ENCODE measurements at regions not wholly inside any gene's neighbourhood (a gene's known extent, or its start where the extent isn't known, plus 50 kb on each side); places are given as distances from the start of the nearest gene placed in this dataset.
"Not testable (repeated sequence)": the region's sequence is repeated elsewhere in the genome, so short reads cannot be mapped to it uniquely, and the experiment has no call there.

GRCh38 chr3:8317661-8318649, 183.7 kb upstream of the LMCD1 start:
- no peak for DNase-seq

DNA sequence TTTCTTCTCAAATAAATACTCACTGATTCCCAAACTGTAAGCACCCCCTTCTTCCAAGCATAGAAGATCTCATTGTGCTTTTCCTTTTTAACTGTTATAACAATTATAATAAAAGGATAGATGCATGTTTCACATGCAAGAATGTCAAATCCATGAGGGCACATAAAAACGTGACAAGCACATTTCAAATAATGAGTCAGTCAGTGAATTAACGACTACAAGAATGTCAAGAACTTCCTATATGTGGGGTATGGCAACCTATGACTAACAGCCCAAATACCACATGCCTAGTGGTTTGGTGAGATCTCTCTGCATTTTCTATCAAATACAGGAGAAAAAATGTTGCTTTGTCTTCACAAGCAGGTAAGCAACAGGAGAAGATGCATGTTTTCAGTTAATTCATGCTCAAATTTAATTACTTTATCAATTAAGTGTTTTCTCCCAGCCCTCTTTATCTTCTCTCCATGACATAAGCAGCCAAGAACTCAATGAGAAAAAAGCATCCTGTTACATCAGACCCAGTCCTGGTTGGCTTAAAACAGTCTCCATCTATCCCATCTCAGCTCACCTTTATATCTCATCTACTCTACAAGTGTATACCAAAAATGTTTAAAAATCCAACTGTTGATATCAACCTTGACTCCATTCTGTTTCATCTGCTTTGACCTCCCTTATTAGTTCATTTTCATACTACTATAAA, 181.5 kb upstream of the LMCD1 start:
- no peak for DNase-seq

GRCh38 chr3:8320711-8321458, 180.7 kb upstream of the LMCD1 start:
- DNase-seq = no peak

DNA sequence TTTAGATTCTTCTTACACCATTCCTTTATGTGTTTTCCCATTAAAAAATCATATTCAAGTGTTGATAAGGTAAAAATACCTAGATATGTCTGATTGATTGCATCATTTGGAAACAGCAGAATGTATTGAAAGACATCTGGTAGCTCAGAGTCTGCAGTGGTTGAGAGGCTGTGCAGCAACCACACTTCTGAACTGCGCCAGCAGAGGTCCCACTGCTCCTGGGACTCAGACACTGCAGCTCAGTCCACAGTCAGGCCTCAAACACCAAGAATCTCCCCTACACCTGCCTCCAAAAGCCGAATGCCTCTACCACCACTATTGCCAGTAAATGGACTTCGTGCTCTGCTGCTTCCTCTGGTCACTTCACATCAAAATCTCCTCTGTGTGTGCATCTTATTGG, 176.9 kb upstream of the LMCD1 start:
- DNase-seq = peak; percentile 34 to 54

DNA sequence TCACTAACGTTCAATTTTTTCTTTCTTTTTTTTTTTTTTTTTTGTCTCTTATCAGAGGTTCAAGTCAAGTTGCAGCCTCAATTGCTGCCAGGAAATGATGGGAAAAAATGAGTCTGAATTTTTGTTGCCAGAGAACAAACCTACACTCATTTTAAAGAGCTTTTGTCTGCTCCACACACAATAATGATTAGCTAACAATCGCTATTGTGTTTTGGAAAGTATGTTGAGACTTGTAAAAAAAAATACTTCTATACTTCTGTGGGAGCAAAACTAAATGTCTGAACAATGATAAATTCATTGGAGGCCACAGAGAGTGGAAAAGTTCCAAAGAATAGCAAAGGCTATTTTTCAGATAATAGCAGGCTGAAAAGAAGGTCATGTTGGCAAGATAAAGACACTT, 176.3 kb upstream of the LMCD1 start:
- no peak for DNase-seq

DNA sequence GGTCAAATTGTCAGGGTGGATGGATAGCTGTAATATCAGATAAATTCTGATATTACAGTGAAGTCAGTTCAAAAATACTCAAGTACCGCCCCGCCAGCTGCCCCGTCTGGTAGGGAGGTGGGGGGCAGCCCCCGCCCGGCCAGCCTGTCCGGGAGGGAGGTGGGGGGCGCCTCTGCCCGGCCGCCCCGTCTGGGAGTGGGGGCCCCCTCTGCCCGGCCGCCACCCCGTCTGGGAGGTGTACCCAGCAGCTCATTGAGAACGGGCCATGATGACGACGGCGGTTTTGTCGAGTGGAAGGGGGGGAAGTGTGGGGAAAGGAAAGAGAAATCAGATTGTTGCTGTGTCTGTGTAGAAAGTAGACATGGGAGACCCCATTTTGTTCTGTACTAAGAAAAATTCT, 175.8 kb upstream of the LMCD1 start:
- not testable (repeated sequence) for DNase-seq

DNA sequence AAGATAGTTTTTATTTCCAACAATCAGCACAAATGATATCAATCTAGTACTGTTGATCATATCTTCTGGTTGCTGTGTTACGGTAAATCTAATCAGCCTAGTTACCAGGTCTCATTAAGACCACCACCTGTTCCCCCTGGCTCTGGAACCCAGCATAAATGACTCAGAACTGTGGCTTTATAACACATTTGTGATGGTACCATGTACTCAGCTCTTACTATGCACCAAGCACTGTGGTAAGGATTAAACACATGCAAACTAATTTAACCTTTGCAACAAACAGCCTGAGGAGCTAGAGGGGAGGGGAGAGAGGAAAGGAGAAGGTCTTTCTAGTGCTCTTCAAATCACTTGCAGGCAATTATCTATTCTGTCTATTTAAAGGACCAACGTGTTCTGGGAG, 173.9 kb upstream of the LMCD1 start:
- DNase-seq = no peak

- DNase-seq = no peak
Observed at GRCh38 chr3:8328967-8329366, 172.7 kb upstream of the LMCD1 start.

- DNase-seq = no peak
Observed at GRCh38 chr3:8329598-8329997, 172.0 kb upstream of the LMCD1 start.

DNA sequence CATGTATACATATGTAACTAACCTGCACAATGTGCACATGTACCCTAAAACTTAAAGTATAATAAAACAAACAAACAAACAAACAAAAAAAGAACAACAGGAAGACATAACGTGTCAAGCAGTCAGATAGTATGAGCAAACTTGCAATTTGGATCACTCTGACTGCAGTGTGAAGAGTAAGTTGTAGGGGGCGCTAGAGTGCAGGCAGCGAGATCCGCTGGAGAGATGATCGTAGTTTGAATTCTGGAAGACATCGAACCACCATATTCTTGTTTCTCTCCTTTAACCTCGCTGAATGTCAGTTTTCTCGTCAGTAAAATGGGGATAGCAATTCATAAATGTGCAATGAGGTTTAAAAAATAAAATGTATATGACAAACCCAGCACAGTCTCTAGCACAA, 165.2 kb upstream of the LMCD1 start:
- DNase-seq = no peak

DNA sequence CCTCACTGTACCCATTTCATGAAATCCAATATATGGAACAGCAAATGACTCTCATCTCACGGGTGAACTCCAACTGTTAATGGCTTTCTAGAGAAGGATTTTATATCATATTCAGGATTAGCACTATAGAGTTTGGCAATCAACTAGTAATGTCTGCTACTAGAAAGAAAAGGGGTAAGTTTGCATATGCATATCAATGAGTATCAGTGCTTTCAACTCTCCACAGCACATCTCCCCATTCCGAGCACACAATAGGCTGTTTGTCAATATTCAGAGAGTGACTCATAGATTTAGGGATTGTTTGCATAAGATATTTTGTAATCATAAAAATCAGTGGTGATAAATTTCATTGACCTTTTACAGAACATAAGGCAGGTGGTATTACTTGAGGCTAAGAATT, 163.2 kb upstream of the LMCD1 start:
- DNase-seq = no peak

DNA sequence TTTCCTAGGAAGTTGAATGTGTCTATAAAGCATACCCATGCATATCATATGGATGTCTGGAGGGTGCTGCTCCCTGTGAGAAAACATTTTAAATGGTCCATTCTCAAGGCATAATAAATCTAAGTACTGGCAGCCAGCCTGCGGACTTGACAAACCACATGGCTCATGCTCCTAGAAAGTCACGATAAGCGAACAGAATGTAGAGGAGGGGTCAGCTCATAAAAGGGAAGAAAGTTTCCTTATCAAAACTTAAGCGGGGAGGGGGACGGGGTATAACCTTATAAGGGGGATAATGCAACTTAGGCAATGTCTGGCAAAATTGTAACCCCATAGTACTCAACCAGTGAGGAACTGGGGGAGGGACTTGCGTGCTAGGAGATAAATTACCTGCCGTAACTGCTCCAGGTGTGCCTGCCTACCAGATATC, 159.8 kb upstream of the LMCD1 start:
- no peak for DNase-seq

GRCh38 chr3:8343058-8343457, 158.6 kb upstream of the LMCD1 start:
- DNase-seq = no peak

GRCh38 chr3:8345398-8345797, 156.2 kb upstream of the LMCD1 start:
- no peak for DNase-seq

DNA sequence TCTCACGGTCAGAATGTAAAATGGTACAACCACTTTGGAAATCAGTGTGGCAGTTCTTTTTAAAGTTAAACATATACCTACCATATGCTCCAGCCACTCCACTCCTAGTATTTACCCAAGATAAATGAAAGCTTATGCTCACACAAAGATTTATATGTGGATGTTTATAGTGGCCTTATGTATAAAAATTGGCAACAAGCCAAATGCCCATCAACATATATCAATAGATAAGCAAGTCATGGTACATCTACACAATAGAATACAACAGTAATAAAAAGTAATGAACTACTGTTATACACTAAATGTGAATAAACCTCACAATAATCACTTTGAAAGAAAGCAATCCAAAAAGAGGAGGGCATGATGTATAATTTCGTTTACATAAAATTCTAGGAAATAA, 153.5 kb upstream of the LMCD1 start:
- no peak for DNase-seq

DNA sequence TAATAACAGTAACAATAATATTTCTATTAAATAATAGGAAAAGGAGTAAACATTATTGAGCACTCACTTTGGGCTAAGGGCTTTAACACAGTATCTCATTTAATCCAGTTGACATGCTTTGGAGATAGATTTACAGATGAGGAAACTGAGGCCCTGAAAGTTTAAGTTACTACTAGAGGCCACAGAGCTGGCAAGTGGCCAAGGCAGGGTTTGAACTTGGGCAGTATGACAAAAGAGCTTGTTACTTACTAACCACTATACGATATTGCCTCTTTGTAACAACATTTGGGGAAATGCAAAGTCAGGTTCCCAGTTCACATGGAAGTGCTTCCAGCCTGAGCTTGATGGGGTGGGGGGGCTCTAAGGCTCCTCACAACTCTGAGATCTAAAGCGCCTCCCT, 149.1 kb upstream of the LMCD1 start:
- no peak for DNase-seq

- no peak for DNase-seq
Observed at GRCh38 chr3:8353364-8353763, 148.3 kb upstream of the LMCD1 start.

DNA sequence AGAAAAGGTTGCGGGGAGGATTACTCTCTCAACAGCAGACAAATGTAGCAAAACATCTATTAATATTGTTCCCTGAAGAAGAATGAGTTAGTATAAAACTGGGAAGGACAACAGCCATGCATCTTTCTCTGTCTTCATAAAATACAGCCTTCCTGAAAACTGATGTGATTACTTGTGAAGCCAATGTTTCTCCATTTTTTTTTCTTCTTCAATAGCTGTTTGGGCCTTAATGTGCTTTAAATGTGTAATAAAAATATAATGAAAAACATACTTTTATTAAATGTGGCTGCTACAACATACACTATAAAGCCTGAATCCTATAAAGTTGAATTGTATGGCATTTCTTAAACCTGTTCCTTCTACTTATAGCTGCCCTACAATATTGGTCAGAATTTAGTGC, 146.3 kb upstream of the LMCD1 start:
- no peak for DNase-seq

DNA sequence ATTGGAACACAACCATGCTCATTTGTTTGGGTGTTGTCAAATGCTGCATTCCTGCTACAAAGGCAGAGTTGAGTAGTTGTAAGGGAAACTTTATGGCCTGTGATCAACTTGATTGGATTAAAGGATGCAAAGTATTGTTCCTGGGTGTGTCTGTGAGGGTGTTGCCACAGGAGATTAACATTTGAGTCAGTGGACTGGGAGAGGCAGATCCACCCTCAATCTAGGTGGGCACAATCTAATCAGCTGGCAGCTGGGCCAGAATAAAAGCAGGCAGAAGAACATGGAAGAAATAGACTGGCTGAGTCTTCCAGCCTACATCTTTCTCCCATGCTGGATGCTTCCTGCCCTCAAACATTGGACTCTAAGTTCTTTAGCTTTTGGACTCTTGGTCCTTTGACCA, 145.6 kb upstream of the LMCD1 start:
- not testable (repeated sequence) for DNase-seq

GRCh38 chr3:8357859-8358258, 143.8 kb upstream of the LMCD1 start:
- no peak for DNase-seq

- DNase-seq = no peak
Observed at GRCh38 chr3:8359133-8359532, 142.5 kb upstream of the LMCD1 start.

DNA sequence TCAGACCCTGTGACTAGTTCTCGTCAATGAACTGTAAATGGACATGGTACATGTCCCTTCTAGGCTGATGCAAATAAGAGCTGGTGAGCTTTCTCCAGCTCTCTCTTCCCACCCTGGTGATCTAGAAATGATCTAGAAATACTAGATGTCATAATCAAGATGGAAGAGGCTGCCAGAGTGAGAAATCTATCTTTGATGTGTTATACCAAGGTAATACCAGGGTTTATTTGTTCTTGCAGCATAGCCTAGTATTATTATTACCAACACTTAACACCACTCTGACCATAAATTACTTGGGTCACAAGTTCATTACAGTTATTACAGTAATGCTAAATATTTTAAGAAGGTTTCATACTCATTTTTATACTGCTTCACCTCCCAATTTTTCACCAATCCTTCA, 138.4 kb upstream of the LMCD1 start:
- DNase-seq = no peak

- DNase-seq = no peak
Observed at GRCh38 chr3:8365541-8365940, 136.1 kb upstream of the LMCD1 start.

Data from stimulated activated CD4-positive, alpha-beta T cell treated with anti-CD3 and anti-CD28 coated beads, Interleukin-2, amount 100 ng/mL, for 24 hours (primary cell).